SU-DHL-6 (cell line): ENCODE measurements at regions not wholly inside any gene's neighbourhood (a gene's known extent, or its start where the extent isn't known, plus 50 kb on each side); places are given as distances from the start of the nearest gene placed in this dataset.

Experiments used
- CTCF ChIP-seq: fragments of 200-600 bp; sonication (generic); IDR thresholded peaks from one replicate; pipeline ENCODE4 v1.5.1; 2017; ENCODE audit warnings: antibody characterized with exemption, mild to moderate bottlenecking, low read length, moderate library complexity; ENCODE audit not compliant: insufficient read depth, poor library complexity, severe bottlenecking
- EZH2phosphoT487 ChIP-seq: fragments of 200-600 bp; sonication (generic), shearing (Covaris generic); conservative IDR thresholded peaks from 2 replicates; pipeline ENCODE4 v1.6.1; 2018; ENCODE audit warnings: mild to moderate bottlenecking, antibody characterized with exemption, low read length, moderate library complexity, mixed read lengths

DNA sequence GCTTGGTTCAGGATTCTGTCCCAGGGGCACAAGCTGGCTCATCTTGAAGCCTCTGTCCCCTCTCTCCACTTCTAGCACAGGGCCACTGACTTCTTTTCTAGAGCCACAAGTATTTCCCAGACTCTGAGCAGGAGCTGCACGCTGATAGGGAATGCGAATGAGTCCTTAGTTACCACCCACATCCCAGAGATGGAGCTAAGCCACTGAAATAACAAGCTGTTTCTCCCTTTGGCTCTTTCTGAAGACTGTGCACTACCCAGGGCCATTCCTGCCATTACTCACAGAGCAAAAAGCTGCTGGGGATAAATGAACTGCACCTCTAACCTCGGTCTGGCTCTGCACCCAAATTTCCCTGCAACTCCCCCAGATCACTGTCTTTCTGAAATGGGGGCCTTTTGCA lies 70.6 kb downstream of the TSN start:
- no peak for TF ChIP-seq CTCF
- TF ChIP-seq EZH2phosphoT487 = no peak
